ENCODE measurements at regions not wholly inside any gene's neighbourhood (a gene's known extent, or its start where the extent isn't known, plus 50 kb on each side); places are given as distances from the start of the nearest gene placed in this dataset.

DNA sequence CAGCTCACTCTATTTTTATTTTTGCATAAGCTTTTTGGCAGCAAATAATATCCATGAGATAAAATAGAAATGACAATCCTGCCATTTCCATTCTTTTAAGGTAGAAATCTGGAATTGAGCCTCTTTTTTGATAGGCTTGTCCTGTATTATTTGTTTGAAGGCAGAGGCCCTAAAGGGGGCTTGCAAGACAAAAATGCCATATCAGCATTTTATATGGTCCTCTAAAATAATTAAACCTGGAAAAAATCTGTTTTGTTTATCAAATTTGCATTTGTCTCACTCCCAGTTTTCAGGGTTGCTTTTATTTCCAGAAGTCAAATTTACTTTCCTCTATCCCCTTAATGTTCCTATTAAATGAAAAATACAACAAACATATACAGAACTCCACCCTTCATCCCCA is 134.9 kb upstream of the GAP43 start:
- no peak for ATAC-seq (ENCODE audit: low FRiP score)
- H3K36me3 ChIP-seq (ENCODE audit: control insufficient read depth in 1 of 2, insufficient read depth in 2 of 2, low read length in 1 of 2), result no peaks in the 10 kb centered on the region
- no peaks in the 10 kb centered on the region for H3K4me1 ChIP-seq (ENCODE audit: control insufficient read depth in 1 of 2, insufficient read depth in 2 of 2, low read length in 2 of 2)
- no peak overlapping the region for H3K4me3 ChIP-seq (ENCODE audit: low read length in 2 of 2)
- intact Hi-C loops (cut with DNase I), result no loop called here
- H3K27ac ChIP-seq (ENCODE audit: low read depth in 1 of 2, low read length in 2 of 2), result no peak overlapping the region
- no peaks in the 10 kb centered on the region for H3K9me3 ChIP-seq (ENCODE audit: control insufficient read depth, low read length)
- no peak for DNase-seq
- no peaks in the 10 kb centered on the region for H3K27me3 ChIP-seq (ENCODE audit: control insufficient read depth in 1 of 2, insufficient read depth in 2 of 2, low read length in 1 of 2)

DNA sequence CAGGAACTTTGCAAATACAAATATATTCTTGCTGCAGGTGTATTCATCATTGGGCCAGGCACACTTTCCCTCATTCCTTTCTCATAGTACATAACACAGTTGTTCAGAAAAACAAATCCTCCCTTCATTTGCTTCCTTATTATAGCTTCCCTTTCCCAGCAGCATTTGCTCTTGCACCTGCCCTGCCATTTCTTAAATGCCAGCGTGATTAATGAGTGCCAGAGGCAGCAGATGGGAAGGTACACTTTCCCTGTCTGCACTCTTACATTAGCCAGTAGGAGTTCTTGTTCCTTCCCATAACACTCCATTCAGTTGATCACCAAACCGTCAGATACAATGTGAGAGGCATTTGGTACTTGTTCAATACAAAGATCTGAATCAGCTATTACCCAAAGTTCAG is 128.5 kb upstream of the GAP43 start:
- Histone ChIP-seq H3K27ac (ENCODE audit: low read depth in 1 of 2, low read length in 2 of 2) (no peak overlapping the region), H3K9me3 (ENCODE audit: control insufficient read depth, low read length) (no peaks in the 10 kb centered on the region), H3K4me3 (ENCODE audit: low read length in 2 of 2) (no peak overlapping the region), H3K27me3 (ENCODE audit: control insufficient read depth in 1 of 2, insufficient read depth in 2 of 2, low read length in 1 of 2) (no peaks in the 10 kb centered on the region), H3K4me1 (ENCODE audit: control insufficient read depth in 1 of 2, insufficient read depth in 2 of 2, low read length in 2 of 2) (peaks cover 0 to 2% of the 10 kb centered on the region in 2 donors), H3K36me3 (ENCODE audit: control insufficient read depth in 1 of 2, insufficient read depth in 2 of 2, low read length in 1 of 2) (no peaks in the 10 kb centered on the region)
- no peak for ATAC-seq (ENCODE audit: low FRiP score)
- DNase-seq, result no peak
- WGBS, 2 donors, result 85 to 89% methylated on average over 2 of the region's 2 CpGs
- intact Hi-C loops (cut with DNase I), result no loop called here

DNA sequence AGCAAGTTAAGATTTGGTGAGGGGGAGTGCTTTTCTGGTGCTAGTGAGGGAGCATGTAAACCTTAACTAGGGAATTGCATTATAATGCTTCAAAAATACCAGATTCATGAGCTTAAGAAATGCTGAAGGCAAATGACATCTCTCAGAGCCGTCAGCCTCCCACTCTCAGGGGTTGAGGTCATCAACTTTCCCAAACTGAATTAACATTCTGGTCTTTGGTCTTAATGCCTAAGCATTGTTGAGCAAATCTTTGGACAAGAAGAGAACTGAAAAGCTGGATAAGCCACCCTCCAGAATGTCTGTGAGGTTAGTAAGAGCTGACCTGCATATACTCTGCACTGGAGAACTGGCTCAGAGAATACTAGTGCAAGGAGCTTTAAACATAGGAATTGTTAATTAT is 124.9 kb upstream of the GAP43 start:
- ATAC-seq (ENCODE audit: low FRiP score), result no peak
- H3K36me3 ChIP-seq (ENCODE audit: control insufficient read depth in 1 of 2, insufficient read depth in 2 of 2, low read length in 1 of 2), result no peaks in the 10 kb centered on the region
- DNase-seq, result no peak
- 14 to 42% methylated on average over 1 of the region's 1 CpG for WGBS, 2 donors
- no peaks in the 10 kb centered on the region for H3K9me3 ChIP-seq (ENCODE audit: control insufficient read depth, low read length)
- no peak overlapping the region for H3K27ac ChIP-seq (ENCODE audit: low read depth in 1 of 2, low read length in 2 of 2)
- intact Hi-C loops (cut with DNase I), result no loop called here
- no peak overlapping the region for H3K4me3 ChIP-seq (ENCODE audit: low read length in 2 of 2)
- H3K27me3 ChIP-seq (ENCODE audit: control insufficient read depth in 1 of 2, insufficient read depth in 2 of 2, low read length in 1 of 2), result no peaks in the 10 kb centered on the region
- H3K4me1 ChIP-seq (ENCODE audit: control insufficient read depth in 1 of 2, insufficient read depth in 2 of 2, low read length in 2 of 2), result peaks cover 0 to 2% of the 10 kb centered on the region in 2 donors

DNA sequence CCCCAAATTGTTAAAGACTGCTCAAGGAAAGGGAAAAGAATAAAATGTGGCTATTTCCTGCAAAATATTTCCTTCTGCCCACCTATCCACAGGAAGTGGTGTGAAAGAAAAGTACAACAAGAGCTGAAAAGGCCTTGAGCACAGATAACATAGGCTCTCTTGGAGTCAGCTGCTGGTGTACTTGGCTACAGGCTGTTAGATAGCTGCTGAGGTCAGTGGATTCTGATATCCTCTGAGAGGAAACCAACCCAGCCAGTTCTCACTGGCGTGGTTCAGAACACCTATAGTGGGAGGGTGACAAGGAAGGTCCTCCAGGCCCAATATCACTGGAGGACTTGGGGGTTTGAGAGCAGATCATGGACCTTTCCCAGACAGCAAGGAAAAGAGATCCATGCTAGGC is 124.4 kb upstream of the GAP43 start:
- WGBS, 2 donors, result 47 to 53% methylated on average over 1 of the region's 1 CpG
- H3K27me3 ChIP-seq (ENCODE audit: control insufficient read depth in 1 of 2, insufficient read depth in 2 of 2, low read length in 1 of 2), result no peaks in the 10 kb centered on the region
- DNase-seq, result no peak
- no peak overlapping the region for H3K27ac ChIP-seq (ENCODE audit: low read depth in 1 of 2, low read length in 2 of 2)
- H3K4me3 ChIP-seq (ENCODE audit: low read length in 2 of 2), result no peak overlapping the region
- H3K36me3 ChIP-seq (ENCODE audit: control insufficient read depth in 1 of 2, insufficient read depth in 2 of 2, low read length in 1 of 2), result no peaks in the 10 kb centered on the region
- ATAC-seq (ENCODE audit: low FRiP score), result no peak
- H3K4me1 ChIP-seq (ENCODE audit: control insufficient read depth in 1 of 2, insufficient read depth in 2 of 2, low read length in 2 of 2), result peaks cover 0 to 2% of the 10 kb centered on the region in 2 donors
- H3K9me3 ChIP-seq (ENCODE audit: control insufficient read depth, low read length), result no peaks in the 10 kb centered on the region
- intact Hi-C loops (cut with DNase I), result no loop called here

DNA sequence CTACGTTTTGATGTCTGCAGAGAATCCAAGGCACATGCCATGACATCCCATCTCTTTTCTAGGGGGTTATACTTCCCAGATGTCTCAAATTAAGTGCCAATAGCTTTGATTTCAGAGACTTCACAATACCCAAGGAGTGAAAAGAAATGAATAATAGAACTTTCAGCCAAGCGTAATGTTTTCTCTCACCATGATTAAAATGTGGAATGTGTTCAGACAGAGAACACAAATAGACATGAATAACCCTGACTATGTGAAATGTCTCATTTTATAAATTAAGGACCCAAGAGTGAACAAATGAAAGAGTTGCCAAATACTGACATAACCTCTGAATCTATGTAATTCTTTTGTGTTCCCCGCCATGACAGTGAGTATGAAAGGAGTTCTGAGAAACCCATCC is 123.6 kb upstream of the GAP43 start:
- no peaks in the 10 kb centered on the region for H3K36me3 ChIP-seq (ENCODE audit: control insufficient read depth in 1 of 2, insufficient read depth in 2 of 2, low read length in 1 of 2)
- H3K4me3 ChIP-seq (ENCODE audit: low read length in 2 of 2), result no peak overlapping the region
- no peaks in the 10 kb centered on the region for H3K9me3 ChIP-seq (ENCODE audit: control insufficient read depth, low read length)
- DNase-seq (no peak), ATAC-seq (ENCODE audit: low FRiP score) (no peak)
- WGBS, 2 donors, result 45 to 57% methylated on average over 3 of the region's 3 CpGs
- no peaks in the 10 kb centered on the region for H3K27me3 ChIP-seq (ENCODE audit: control insufficient read depth in 1 of 2, insufficient read depth in 2 of 2, low read length in 1 of 2)
- H3K4me1 ChIP-seq (ENCODE audit: control insufficient read depth in 1 of 2, insufficient read depth in 2 of 2, low read length in 2 of 2), result peaks cover 0 to 2% of the 10 kb centered on the region in 2 donors
- no peak overlapping the region for H3K27ac ChIP-seq (ENCODE audit: low read depth in 1 of 2, low read length in 2 of 2)
- intact Hi-C loops (cut with DNase I), result no loop called here

DNA sequence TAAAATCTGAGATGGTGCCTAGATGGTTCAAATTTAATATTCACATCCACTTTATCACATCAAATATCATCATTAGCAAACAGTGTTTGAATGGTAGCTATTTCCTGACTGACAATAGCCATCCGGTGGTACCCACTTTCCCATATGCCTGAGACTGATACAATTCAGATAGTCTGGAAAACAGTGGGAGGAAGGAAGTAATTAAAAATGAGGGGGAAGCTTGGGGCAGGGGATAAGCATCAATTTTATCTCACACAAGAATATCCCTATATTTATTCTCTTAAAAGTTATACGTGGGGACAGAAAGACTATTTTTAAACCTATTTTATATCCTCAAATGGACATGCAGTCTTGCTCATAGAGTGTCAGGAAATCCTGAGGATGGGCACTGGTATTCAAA is 122.5 kb upstream of the GAP43 start:
- ATAC-seq (ENCODE audit: low FRiP score) (no peak), DNase-seq (no peak)
- Histone ChIP-seq H3K9me3 (ENCODE audit: control insufficient read depth, low read length) (no peaks in the 10 kb centered on the region), H3K4me3 (ENCODE audit: low read length in 2 of 2) (no peak overlapping the region), H3K27me3 (ENCODE audit: control insufficient read depth in 1 of 2, insufficient read depth in 2 of 2, low read length in 1 of 2) (no peaks in the 10 kb centered on the region), H3K4me1 (ENCODE audit: control insufficient read depth in 1 of 2, insufficient read depth in 2 of 2, low read length in 2 of 2) (peaks cover 0 to 2% of the 10 kb centered on the region in 2 donors), H3K27ac (ENCODE audit: low read depth in 1 of 2, low read length in 2 of 2) (no peak overlapping the region), H3K36me3 (ENCODE audit: control insufficient read depth in 1 of 2, insufficient read depth in 2 of 2, low read length in 1 of 2) (no peaks in the 10 kb centered on the region)
- 22 to 47% methylated on average over 2 of the region's 2 CpGs for WGBS, 2 donors
- intact Hi-C loops (cut with DNase I), result no loop called here

DNA sequence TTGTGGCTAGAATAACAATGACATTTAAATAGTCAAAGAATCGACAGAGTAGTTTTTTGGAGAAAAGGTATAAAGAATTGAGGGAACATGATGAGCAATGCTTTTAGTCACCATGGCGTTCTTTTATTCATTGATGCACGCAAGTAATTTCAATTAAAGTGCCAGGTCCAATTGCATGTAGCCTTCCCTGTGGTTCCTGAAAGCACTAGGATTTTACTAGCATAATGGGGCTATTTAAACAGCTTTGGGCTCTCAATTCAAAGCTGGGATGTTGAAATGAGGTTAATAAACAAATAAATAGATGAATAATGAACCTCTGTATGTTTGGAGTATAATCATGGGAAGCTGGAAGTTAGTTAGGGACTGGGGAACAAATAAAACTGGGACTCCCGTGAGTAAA is 121.2 kb upstream of the GAP43 start:
- H3K4me3 ChIP-seq (ENCODE audit: low read length in 2 of 2), result no peak overlapping the region
- 89 to 94% methylated on average over 4 of the region's 4 CpGs for WGBS, 2 donors
- H3K27ac ChIP-seq (ENCODE audit: low read depth in 1 of 2, low read length in 2 of 2), result no peak overlapping the region
- H3K36me3 ChIP-seq (ENCODE audit: control insufficient read depth in 1 of 2, insufficient read depth in 2 of 2, low read length in 1 of 2), result no peaks in the 10 kb centered on the region
- DNase-seq (no peak), ATAC-seq (ENCODE audit: low FRiP score) (no peak)
- H3K9me3 ChIP-seq (ENCODE audit: control insufficient read depth, low read length), result no peaks in the 10 kb centered on the region
- peaks cover 0 to 2% of the 10 kb centered on the region in 2 donors for H3K4me1 ChIP-seq (ENCODE audit: control insufficient read depth in 1 of 2, insufficient read depth in 2 of 2, low read length in 2 of 2)
- H3K27me3 ChIP-seq (ENCODE audit: control insufficient read depth in 1 of 2, insufficient read depth in 2 of 2, low read length in 1 of 2), result no peaks in the 10 kb centered on the region
- intact Hi-C loops (cut with DNase I), result no loop called here

DNA sequence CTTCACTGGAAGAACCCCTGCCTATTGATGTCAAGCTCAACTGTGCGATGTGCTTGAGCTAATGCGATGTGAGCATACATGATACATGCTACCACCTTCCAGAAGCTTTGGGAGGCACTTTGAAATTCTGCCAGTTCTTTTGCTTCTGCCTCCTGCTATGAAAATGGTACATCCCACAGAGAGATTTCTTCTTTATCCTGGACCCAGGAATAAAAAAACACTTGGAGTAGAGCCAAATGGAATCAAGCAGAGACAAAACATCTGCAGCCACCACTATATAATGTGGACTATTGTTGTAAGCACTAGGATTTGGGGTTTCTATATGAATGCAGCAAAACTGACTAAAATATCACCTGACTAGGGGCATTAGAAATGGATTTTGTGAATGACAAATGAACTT is 119.9 kb upstream of the GAP43 start:
- no peaks in the 10 kb centered on the region for H3K9me3 ChIP-seq (ENCODE audit: control insufficient read depth, low read length)
- no peaks in the 10 kb centered on the region for H3K27me3 ChIP-seq (ENCODE audit: control insufficient read depth in 1 of 2, insufficient read depth in 2 of 2, low read length in 1 of 2)
- no peak overlapping the region for H3K27ac ChIP-seq (ENCODE audit: low read depth in 1 of 2, low read length in 2 of 2)
- no peaks in the 10 kb centered on the region for H3K36me3 ChIP-seq (ENCODE audit: control insufficient read depth in 1 of 2, insufficient read depth in 2 of 2, low read length in 1 of 2)
- H3K4me3 ChIP-seq (ENCODE audit: low read length in 2 of 2), result no peak overlapping the region
- intact Hi-C loops (cut with DNase I), result no loop called here
- WGBS, 2 donors, result 70 to 98% methylated on average over 2 of the region's 2 CpGs
- H3K4me1 ChIP-seq (ENCODE audit: control insufficient read depth in 1 of 2, insufficient read depth in 2 of 2, low read length in 2 of 2), result peaks cover 0 to 2% of the 10 kb centered on the region in 2 donors
- DNase-seq (no peak), ATAC-seq (ENCODE audit: low FRiP score) (no peak)

DNA sequence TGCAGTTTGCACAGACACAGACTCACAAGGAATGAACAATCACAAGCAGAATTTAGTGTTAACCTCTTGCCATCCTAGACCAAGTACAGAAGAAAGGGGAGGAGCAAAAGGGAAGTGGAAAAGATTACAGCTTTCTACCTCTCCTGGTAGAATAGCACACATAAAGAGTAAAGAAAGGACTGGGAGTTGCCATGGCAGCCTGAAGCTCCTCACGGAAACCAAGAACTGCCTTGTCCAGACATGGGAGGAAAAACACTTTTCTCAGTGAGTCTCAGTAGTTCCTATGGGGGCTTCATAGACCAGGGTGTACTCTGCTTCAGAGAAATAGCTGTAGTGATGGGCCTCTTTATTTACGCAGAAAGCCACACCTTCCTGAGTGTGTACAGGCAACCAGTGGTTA is 114.7 kb upstream of the GAP43 start:
- intact Hi-C loops (cut with DNase I), result no loop called here
- WGBS, 2 donors, result 84 to 92% methylated on average over 2 of the region's 2 CpGs
- DNase-seq (no peak), ATAC-seq (ENCODE audit: low FRiP score) (no peak)
- Histone ChIP-seq H3K4me1 (ENCODE audit: control insufficient read depth in 1 of 2, insufficient read depth in 2 of 2, low read length in 2 of 2) (no peaks in the 10 kb centered on the region), H3K9me3 (ENCODE audit: control insufficient read depth, low read length) (no peaks in the 10 kb centered on the region), H3K36me3 (ENCODE audit: control insufficient read depth in 1 of 2, insufficient read depth in 2 of 2, low read length in 1 of 2) (no peaks in the 10 kb centered on the region), H3K4me3 (ENCODE audit: low read length in 2 of 2) (no peak overlapping the region), H3K27me3 (ENCODE audit: control insufficient read depth in 1 of 2, insufficient read depth in 2 of 2, low read length in 1 of 2) (no peaks in the 10 kb centered on the region), H3K27ac (ENCODE audit: low read depth in 1 of 2, low read length in 2 of 2) (no peak overlapping the region)

Data from aorta (tissue), 5 donors.